ENCODE measurements at regions not wholly inside any gene's neighbourhood (a gene's known extent, or its start where the extent isn't known, plus 50 kb on each side); places are given as distances from the start of the nearest gene placed in this dataset.

- DNase-seq = no peak
Observed at GRCh38 chr20:63099456-63100173, 92.9 kb upstream of the BHLHE23 start.

GRCh38 chr20:63098195-63098810 is 91.5 kb upstream of the BHLHE23 start:
- no peak for DNase-seq

- DNase-seq = no peak
Observed at GRCh38 chr20:63097336-63097831, 90.6 kb upstream of the BHLHE23 start.

GRCh38 chr20:63096681-63097335 is 90.0 kb upstream of the BHLHE23 start:
- DNase-seq = no peak

DNA sequence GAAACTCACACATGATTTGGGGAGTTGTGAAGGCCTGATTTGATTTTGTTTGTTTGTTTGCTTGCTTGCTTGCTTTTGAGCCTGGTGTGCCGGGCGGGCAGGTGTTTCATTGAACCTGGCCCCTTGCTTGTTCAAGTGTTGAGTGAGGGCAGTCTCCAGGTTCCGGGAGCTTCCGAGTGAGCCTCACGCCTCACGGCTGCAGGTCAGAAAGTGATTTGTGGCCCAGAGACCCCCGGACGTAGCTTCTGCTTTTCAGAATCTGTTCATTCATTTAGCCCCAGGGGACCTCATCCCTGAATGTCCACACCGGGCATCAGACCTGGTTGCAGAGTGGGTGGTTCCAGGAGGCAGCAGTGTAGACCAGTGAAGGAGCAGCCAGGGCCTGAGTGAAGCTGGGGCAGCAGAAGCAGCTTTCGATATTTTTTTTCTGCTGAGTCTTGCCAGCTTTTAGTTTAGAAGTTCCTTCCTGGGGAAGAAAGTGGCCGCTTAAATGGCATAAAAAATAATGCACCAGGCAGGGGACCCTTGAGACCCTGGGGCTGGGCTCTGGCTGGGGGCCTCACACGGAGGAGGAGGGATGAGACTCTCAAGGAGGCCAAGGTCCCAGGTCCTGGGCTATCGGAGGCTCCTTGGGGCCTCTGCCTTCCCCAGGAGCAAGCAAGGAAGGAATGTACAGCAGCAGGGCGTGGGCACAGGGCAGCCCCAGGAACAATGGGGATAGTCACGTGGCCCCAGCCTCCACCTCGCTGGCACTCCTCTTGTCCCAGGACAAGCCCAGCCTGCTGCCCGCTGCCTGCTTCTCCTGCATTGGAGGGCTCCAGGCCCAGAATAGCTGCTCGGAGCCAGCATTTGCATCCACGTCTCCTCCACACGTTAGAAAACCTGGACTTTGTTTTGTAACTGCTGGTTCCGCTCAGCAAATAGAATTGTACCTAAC is 89.2 kb upstream of the BHLHE23 start:
- no peak for DNase-seq

GRCh38 chr20:63094767-63095499 is 88.2 kb upstream of the BHLHE23 start:
- DNase-seq = no peak

DNA sequence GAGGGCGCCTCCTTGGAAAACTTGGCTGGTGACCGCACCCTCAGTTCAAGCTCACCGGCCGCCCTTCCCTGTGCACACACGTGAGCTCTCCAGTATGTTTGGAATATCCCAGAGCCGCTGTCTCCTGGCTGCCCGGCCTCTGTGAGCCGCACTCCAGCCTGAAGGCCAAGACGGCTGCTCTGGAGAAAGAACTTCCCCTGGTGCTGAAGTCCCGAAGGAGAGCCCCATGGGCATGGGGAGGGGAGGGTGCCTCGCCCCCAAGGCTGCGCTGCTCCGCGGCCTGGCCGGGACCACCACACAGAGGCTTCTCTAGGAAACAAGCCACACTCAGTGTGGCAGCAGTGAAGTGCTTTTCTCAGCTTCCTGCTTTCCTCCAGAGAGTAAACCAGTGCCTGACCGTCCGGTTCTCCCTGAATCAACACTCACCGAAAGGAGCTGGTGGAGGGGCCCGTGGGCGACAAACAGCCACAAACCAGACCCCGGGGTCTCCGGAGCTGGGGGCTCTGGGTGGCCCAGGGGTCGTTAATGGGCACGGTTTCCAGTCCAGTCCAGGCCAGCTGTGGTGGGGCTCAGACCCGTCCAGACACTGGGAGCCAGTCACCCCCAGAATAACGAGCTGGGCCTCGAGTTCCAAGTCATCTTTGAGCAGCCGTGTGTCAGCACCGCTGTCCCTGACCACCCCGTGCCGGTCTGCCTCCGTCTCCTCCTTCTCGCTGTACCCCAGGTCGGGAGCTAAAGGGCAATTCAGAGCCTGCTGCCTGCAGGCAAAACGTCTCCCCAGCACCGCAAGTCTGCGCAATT is 87.4 kb upstream of the BHLHE23 start:
- DNase-seq = no peak

GRCh38 chr20:63092660-63093215 is 86.0 kb upstream of the BHLHE23 start:
- DNase-seq = no peak

GRCh38 chr20:63091901-63092659 is 85.3 kb upstream of the BHLHE23 start:
- no peak for DNase-seq

DNA sequence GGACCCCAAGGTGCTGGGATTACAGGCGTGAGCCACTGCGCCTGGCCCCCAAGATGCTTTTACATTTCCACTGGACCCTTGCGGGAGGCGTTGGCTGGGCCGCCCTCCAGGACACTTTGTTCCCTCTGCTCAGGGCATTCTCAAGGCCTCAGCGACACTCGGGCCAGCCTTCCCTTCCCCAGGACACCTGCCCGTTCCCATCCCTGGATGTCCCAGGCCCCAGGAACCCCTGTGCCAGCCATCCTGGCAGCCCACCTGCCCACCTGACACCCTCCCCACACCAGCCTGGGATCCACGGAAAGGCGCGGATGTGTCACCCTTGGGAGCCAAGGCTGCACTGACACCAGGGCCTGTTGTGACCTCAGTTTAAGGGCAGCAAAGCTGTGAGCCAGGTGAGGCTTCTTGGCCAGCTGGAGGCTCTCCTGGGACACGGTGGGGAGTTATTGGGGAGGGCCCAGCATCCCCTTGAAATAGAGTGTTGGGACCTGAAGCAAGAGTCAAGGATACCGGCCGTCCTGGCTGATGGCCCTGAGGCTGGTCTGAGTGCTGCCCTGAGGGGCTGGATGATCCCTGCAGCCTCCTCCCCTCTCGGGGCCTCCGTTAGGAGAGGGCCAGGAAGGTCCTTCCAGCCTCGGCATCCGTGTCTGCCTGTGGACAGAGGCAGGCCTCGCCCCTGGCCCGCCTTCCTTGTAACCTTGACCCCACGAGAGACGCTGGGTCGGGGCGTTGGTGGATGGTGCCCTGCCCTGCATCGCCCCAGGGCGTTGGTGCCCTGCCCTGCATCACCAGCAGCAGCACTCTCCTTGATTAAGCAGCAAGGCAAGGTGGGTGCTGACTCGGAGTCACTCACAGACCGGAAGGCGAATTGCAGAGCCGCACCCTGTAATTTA is 84.2 kb upstream of the BHLHE23 start:
- DNase-seq = no peak

GRCh38 chr20:63090052-63090451 is 83.3 kb upstream of the BHLHE23 start:
- DNase-seq = no peak

DNA sequence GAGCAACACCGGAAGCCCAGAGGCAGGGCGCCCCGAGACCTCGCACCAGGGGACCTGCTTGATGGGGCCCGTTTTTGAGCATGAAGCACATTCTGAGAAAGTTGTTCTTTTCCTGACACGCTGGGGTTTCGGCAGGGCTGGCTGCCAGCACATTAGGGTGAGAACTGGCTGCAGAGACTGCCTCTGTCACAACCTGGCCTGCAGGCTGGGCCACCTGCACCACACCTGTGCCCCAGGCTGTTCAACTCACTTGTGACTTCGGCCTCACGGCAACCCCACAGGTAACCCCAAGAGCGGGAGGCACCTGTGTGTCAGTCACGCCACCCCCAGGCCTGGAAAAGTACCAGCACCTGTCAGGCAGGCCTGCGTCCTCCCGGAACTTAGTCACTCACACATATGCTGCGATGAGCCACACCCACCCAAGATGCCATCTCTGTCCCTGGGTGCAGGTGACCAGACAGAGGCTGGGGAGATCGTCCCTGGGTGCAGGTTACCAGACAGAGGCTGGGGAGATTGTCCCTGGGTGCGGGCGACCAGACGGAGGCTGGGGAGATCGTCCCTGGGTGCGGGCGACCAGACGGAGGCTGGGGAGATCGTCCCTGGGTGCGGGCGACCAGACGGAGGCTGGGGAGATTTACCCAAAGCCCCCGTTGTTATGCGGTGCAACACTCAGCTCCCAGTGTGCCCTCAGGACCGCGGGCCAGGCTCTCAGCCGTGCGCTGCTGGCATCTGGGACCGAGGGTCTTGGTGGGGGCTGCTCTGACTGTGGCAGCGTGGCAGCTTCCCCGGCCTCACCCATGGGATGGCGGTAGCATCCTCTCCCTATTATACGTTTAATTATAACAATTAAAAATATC is 82.5 kb upstream of the BHLHE23 start:
- no peak for DNase-seq

- no peak for DNase-seq
Observed at GRCh38 chr20:63087872-63088680, 81.3 kb upstream of the BHLHE23 start.

DNA sequence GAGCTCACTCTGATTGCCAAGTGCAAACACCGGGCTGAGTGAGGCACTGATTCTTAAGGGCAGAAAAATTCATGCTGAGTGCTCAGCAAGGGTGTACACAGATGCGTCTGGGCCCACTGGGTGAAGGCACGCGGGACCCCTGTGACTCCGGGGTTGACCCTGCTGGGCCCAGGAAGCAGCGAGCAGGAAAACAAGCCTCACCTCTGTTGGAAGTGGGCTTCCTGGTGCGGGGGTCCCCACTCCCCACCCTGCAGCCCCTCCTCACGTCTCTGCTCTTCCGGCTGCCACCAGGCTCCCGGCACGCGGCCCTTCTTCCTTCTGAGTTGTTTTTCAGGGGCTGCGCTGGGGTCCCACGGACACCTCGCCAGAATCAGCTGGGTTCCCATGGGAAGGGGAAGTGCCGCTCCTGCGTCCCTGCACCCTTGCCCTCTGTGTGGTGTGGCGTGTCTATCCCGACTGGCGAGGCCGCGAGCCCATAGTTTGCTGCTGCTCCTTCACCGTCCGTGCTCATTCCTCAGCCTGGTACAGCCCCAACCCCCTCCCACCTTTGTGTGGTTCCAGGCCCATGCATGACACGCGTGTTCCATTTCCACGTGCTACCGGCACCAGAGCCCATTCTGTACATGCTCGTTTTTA is 80.6 kb upstream of the BHLHE23 start:
- no peak for DNase-seq

DNA sequence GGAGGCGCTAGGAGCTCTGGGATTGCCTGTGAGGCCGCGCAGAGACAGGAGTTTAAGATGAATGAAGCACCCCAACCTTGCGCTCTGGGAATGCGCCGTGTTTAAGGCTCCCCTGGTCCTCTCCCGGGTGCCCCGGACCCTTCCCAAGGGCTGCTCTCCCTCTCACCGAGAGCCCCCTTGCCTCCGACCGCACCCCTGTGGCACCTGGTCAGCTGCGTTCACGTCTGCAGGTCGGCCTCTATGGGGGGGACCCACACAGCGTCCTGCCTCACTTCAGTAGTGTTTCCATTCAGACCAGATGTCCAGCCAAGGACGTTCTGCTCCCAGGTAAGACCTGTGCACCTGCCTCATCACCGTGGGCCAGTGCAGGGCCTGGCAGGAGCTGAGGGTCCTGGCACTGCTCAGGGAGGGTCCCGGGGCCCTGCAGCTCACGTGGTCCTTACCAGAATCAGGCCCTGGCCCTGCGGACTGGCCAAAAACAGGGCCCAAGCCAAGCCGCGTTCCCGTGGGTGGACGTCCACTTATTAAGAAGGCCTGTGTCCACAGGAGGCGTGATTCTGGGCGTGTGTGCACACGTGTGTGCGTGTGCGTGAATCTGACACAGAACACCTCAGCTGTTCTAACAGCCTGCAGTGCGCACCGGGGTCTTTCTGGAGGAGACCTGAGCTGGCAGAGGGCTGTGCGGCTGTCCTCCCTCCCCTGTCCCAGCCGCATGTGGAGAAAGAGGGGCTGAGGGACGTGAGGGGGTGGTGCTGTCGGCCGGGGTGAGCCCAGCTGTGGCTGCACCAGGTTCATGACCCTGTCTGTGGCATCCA is 79.9 kb upstream of the BHLHE23 start:
- DNase-seq = no peak
